SK-N-SH (cell line): ENCODE measurements at regions not wholly inside any gene's neighbourhood (a gene's known extent, or its start where the extent isn't known, plus 50 kb on each side); places are given as distances from the start of the nearest gene placed in this dataset.

Source experiments
- FOSL2 ChIP-seq: IDR thresholded peaks from 2 replicates; pipeline ENCODE4 v1.4.0; 2012; ENCODE audit warnings: low read depth, mild to moderate bottlenecking, moderate library complexity, borderline replicate concordance
- GATA2 ChIP-seq: sonication (generic); formaldehyde crosslinking; IDR thresholded peaks from 2 replicates; pipeline ENCODE4 v1.5.0; 2020; ENCODE audit warnings: mild to moderate bottlenecking, missing genetic modification reagents
- JUND ChIP-seq: IDR thresholded peaks from 2 replicates; pipeline ENCODE4 v1.4.0; 2012
- POLR2AphosphoS5 ChIP-seq: IDR thresholded peaks from 2 replicates; pipeline ENCODE4 v1.6.1; 2012; ENCODE audit warnings: low read depth, low read length
- REST ChIP-seq: IDR thresholded peaks from 2 replicates; pipeline ENCODE4 v1.6.1; 2012; ENCODE audit warnings: mild to moderate bottlenecking, low read depth, low read length, moderate library complexity
- SIN3A ChIP-seq: IDR thresholded peaks from 2 replicates; pipeline ENCODE4 v1.6.1; 2012; ENCODE audit warnings: low read depth, mild to moderate bottlenecking, low read length, moderate library complexity, borderline replicate concordance
- SMC3 ChIP-seq: IDR thresholded peaks from 2 replicates; pipeline ENCODE4 v1.6.1; 2012; ENCODE audit warnings: low read depth, low read length, improper control_type of control experiment
- TEAD4 ChIP-seq: IDR thresholded peaks from 2 replicates; pipeline ENCODE4 v1.4.0; 2012; ENCODE audit warnings: mild to moderate bottlenecking, borderline replicate concordance; ENCODE audit not compliant: insufficient read depth
- TF ChIP-seq, protein P1 (sequence below): fragments of 200-600 bp; sonication (generic); IDR thresholded peaks from 2 replicates; pipeline ENCODE4 v1.6.1; 2017; ENCODE audit warnings: antibody characterized with exemption, mild to moderate bottlenecking, moderate library complexity

DNA sequence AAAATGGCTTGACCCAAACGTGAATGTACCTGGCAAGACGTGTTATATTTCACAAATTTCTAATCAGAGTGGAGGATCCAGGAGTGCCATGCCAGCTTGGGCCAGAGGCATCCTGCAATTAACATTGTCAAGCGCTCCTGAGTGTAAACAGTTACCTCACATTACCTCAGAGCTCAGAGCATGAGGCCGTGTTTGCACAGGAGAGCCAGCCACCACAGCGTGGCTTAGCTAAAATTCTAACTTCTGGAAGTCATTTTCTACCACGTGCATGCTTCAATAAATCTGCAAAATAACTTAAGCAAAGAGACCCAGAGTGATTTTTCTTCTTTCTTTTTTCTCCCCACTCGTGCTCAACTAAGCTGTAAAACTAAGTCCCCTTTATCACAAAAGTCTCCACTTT, 769.0 kb downstream of the KCNJ2 start:
- TF ChIP-seq FOSL2: no peak
- TF ChIP-seq POLR2AphosphoS5: no peak
- TF ChIP-seq, protein P1, sequence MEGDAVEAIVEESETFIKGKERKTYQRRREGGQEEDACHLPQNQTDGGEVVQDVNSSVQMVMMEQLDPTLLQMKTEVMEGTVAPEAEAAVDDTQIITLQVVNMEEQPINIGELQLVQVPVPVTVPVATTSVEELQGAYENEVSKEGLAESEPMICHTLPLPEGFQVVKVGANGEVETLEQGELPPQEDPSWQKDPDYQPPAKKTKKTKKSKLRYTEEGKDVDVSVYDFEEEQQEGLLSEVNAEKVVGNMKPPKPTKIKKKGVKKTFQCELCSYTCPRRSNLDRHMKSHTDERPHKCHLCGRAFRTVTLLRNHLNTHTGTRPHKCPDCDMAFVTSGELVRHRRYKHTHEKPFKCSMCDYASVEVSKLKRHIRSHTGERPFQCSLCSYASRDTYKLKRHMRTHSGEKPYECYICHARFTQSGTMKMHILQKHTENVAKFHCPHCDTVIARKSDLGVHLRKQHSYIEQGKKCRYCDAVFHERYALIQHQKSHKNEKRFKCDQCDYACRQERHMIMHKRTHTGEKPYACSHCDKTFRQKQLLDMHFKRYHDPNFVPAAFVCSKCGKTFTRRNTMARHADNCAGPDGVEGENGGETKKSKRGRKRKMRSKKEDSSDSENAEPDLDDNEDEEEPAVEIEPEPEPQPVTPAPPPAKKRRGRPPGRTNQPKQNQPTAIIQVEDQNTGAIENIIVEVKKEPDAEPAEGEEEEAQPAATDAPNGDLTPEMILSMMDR: no peak
- no peak for TF ChIP-seq GATA2 (CRISPR knock-in tag)
- no peak for TF ChIP-seq JUND
- TF ChIP-seq SMC3: no peak
- no peak for TF ChIP-seq SIN3A
- TF ChIP-seq REST: no peak
- TF ChIP-seq TEAD4: no peak
